Erythroblast (primary cell): ENCODE measurements at regions not wholly inside any gene's neighbourhood (a gene's known extent, or its start where the extent isn't known, plus 50 kb on each side); places are given as distances from the start of the nearest gene placed in this dataset.

Experiments used
- GATA1 ChIP-seq: IDR thresholded peaks from 2 replicates; pipeline ENCODE4 v1.6.1; 2011; ENCODE audit warnings: low read depth, mild to moderate bottlenecking, control low read depth, low read length, moderate library complexity
- POLR2A ChIP-seq: IDR thresholded peaks from 2 replicates; pipeline ENCODE4 v1.6.1; 2011; ENCODE audit warnings: mild to moderate bottlenecking, low read length

- TF ChIP-seq POLR2A (no peak), GATA1 (no peak)
Measured at GRCh38 chr14:87109271-87109670, 883.7 kb downstream of the GALC start.
